BLaER1 (cell line): ENCODE measurements at regions not wholly inside any gene's neighbourhood (a gene's known extent, or its start where the extent isn't known, plus 50 kb on each side); places are given as distances from the start of the nearest gene placed in this dataset.
"Not testable (repeated sequence)": the region's sequence is repeated elsewhere in the genome, so short reads cannot be mapped to it uniquely, and the experiment has no call there.

ENCODE experiments used
- H3K27ac ChIP-seq: shearing (Covaris generic); formaldehyde crosslinking; 2 replicates; pipeline ENCODE4 v1.8.1; 2022
- H3K27me3 ChIP-seq: shearing (Covaris generic); formaldehyde crosslinking; 2 replicates; pipeline ENCODE4 v1.8.1; 2022
- H3K36me3 ChIP-seq: shearing (Covaris generic); formaldehyde crosslinking; 2 replicates; pipeline ENCODE4 v1.8.1; 2022
- H3K4me1 ChIP-seq: shearing (Covaris generic); formaldehyde crosslinking; 2 replicates; pipeline ENCODE4 v1.8.1; 2022
- H3K4me2 ChIP-seq: shearing (Covaris generic); formaldehyde crosslinking; 2 replicates; pipeline ENCODE4 v1.8.1; 2022
- H3K4me3 ChIP-seq: shearing (Covaris generic); formaldehyde crosslinking; 2 replicates; pipeline ENCODE4 v1.8.1; 2022
- H3K9ac ChIP-seq: shearing (Covaris generic); formaldehyde crosslinking; 2 replicates; pipeline ENCODE4 v1.8.1; 2022
- H3K9me3 ChIP-seq: shearing (Covaris generic); formaldehyde crosslinking; 2 replicates; pipeline ENCODE4 v1.8.1; 2022
- H4K20me1 ChIP-seq: shearing (Covaris generic); formaldehyde crosslinking; 2 replicates; pipeline ENCODE4 v1.8.1; 2022
- Cebpa-rat ChIP-seq: shearing (Covaris generic); IDR thresholded peaks from 2 replicates; pipeline ENCODE4 v1.8.1; 2022

DNA sequence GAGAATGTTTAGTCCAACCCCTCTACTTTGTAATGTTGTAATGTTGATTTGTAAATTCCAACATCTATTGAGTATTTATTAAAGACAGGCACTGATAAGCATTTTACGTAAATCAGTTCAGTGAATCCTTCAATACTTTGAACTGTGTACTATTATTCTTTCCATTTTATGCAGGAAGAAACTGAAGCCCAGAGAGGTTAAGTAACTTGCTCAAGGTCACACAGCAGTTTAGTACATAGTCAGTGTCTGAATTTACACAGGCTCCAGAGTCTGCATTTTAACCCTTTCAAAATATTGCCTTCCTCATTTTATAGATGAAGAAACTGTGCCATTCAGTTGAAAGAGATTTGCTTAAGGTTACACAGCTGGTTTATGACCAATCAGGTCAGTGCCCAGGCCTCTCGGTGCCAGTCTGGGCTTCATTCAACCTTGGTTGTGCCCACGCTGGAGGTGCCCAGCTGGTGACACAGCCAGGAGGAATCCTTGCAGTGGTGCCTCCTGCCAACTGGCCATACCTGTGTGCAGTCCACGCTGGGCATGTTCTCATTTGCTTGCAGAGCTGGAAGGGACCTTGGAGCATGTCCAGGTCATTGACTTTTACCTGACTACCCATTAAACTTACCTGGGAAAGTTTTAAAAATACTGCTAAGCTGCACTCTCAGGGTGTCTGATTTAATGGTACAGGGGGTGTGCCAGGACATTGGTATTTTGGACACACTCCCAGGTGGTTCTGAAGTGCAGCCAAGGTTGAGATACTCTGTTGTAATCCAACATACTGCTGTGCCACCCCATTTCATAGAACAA lies 74.3 kb upstream of the CYRIA start:
- H3K4me1 ChIP-seq: no peaks in the 10 kb centered on the region
- H3K9me3 ChIP-seq: no peaks in the 10 kb centered on the region
- H4K20me1 ChIP-seq: no peaks in the 10 kb centered on the region

GRCh38 chr2:16738361-16739225 lies 73.0 kb upstream of the CYRIA start:
- no peak for TF ChIP-seq Cebpa-rat
- Histone ChIP-seq H3K36me3 (no peaks in the 10 kb centered on the region), H3K4me3 (no peak overlapping the region), H3K4me2 (no peak overlapping the region), H3K9me3 (no peaks in the 10 kb centered on the region), H4K20me1 (no peaks in the 10 kb centered on the region), H3K27ac (no peak overlapping the region), H3K9ac (no peak overlapping the region), H3K4me1 (no peaks in the 10 kb centered on the region), H3K27me3 (no peaks in the 10 kb centered on the region)

More for the DNA sequence above, 74.3 kb upstream of the CYRIA start:
- Histone ChIP-seq H3K36me3 (no peaks in the 10 kb centered on the region), H3K27me3 (no peaks in the 10 kb centered on the region), H3K4me2 (no peak overlapping the region), H3K27ac (no peak overlapping the region), H3K4me3 (no peak overlapping the region), H3K9ac (no peak overlapping the region)
- TF ChIP-seq Cebpa-rat: no peak

- Histone ChIP-seq H4K20me1 (no peaks in the 10 kb centered on the region), H3K9me3 (no peaks in the 10 kb centered on the region), H3K4me3 (no peak overlapping the region), H3K36me3 (no peaks in the 10 kb centered on the region), H3K27ac (no peak overlapping the region), H3K4me1 (no peaks in the 10 kb centered on the region), H3K4me2 (no peak overlapping the region), H3K9ac (no peak overlapping the region), H3K27me3 (no peaks in the 10 kb centered on the region)
- no peak for TF ChIP-seq Cebpa-rat
Observed at GRCh38 chr2:16737812-16738211, 72.2 kb upstream of the CYRIA start.

GRCh38 chr2:16736633-16737032 lies 71.0 kb upstream of the CYRIA start:
- no peaks in the 10 kb centered on the region for H3K4me1 ChIP-seq
- no peak overlapping the region for H3K9ac ChIP-seq
- no peaks in the 10 kb centered on the region for H3K9me3 ChIP-seq
- no peak overlapping the region for H3K27ac ChIP-seq
- H3K36me3 ChIP-seq: no peaks in the 10 kb centered on the region
- H4K20me1 ChIP-seq: no peaks in the 10 kb centered on the region
- no peak overlapping the region for H3K4me2 ChIP-seq
- no peaks in the 10 kb centered on the region for H3K27me3 ChIP-seq
- no peak for TF ChIP-seq Cebpa-rat
- H3K4me3 ChIP-seq: no peak overlapping the region

GRCh38 chr2:16729335-16729734 lies 63.7 kb upstream of the CYRIA start:
- Histone ChIP-seq H3K9ac (no peak overlapping the region), H3K4me2 (peak overlapping the region; percentile 29), H3K4me3 (no peak overlapping the region)

GRCh38 chr2:16728351-16729136 lies 62.9 kb upstream of the CYRIA start:
- no peak overlapping the region for H3K4me3 ChIP-seq
- H3K4me1 ChIP-seq: peaks cover 24% of the 10 kb centered on the region
- H3K9ac ChIP-seq: no peak overlapping the region
- no peaks in the 10 kb centered on the region for H4K20me1 ChIP-seq
- H3K27me3 ChIP-seq: no peaks in the 10 kb centered on the region
- no peaks in the 10 kb centered on the region for H3K36me3 ChIP-seq
- H3K4me2 ChIP-seq: peak overlapping the region; percentile 29
- no peak for TF ChIP-seq Cebpa-rat
- no peaks in the 10 kb centered on the region; the same call in 1 of the 2 replicates for H3K9me3 ChIP-seq
- no peak overlapping the region for H3K27ac ChIP-seq

More at GRCh38 chr2:16729335-16729734, 63.7 kb upstream of the CYRIA start:
- Histone ChIP-seq H3K9me3 (no peaks in the 10 kb centered on the region; the same call in 1 of the 2 replicates), H3K4me1 (peaks cover 24% of the 10 kb centered on the region), H3K36me3 (no peaks in the 10 kb centered on the region), H3K27me3 (no peaks in the 10 kb centered on the region), H3K27ac (no peak overlapping the region), H4K20me1 (no peaks in the 10 kb centered on the region)
- TF ChIP-seq Cebpa-rat: no peak

DNA sequence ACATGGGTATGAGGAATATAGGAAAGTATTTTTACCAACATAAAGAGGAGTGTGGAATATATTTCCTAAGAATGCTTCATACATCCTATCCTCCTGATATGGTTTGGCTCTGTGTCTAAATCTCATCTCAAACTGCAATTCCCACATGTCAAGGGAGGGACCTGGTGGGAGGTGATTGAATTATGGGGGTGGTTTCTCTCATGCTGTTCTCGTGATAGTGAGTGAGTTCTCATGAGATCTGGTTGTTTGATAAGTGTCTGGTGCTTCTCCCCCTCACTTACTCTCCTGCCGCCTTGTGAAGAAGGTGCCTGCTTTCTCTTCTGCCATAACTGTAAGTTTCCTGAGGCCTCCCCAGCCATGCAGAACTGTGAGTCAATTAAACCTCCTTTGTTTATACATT lies 62.2 kb upstream of the CYRIA start:
- not testable (repeated sequence) for H3K4me3 ChIP-seq, H4K20me1 ChIP-seq, H3K36me3 ChIP-seq

GRCh38 chr2:16727256-16727655 lies 61.6 kb upstream of the CYRIA start:
- H3K36me3 ChIP-seq: no peaks in the 10 kb centered on the region
- no peak for TF ChIP-seq Cebpa-rat

More for the DNA sequence above, 62.2 kb upstream of the CYRIA start:
- H3K9me3 ChIP-seq, H3K27ac ChIP-seq, H3K4me2 ChIP-seq, H3K27me3 ChIP-seq, H3K9ac ChIP-seq: not testable (repeated sequence)
- H3K4me1 ChIP-seq: peaks cover 24% of the 10 kb centered on the region

DNA sequence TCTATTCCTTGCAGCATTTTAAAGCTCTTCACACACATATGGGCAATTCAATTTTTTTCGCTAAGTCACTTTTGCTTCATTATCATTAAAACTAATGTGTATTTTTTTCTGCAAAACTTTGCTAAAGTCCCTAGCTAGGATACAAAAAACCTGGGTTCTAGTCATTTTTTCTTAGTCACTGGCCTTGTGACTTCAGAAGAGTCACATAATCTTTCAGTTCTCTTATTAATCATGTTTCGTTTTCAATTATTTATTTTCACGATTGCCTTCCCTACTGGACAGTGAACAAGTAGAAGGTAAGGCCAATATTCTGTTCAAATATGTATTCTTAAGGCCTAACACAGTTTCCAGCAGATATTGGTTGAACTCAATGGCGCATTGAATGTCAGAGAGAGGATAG lies 60.9 kb upstream of the CYRIA start:
- peaks cover 24% of the 10 kb centered on the region for H3K4me1 ChIP-seq
- H3K9me3 ChIP-seq: no peaks in the 10 kb centered on the region; the same call in 1 of the 2 replicates
- H3K27me3 ChIP-seq: no peaks in the 10 kb centered on the region
- no peak overlapping the region for H3K4me2 ChIP-seq
- H3K27ac ChIP-seq: no peak overlapping the region
- no peaks in the 10 kb centered on the region for H3K36me3 ChIP-seq
- no peak overlapping the region for H3K9ac ChIP-seq
- H3K4me3 ChIP-seq: no peak overlapping the region
- H4K20me1 ChIP-seq: no peaks in the 10 kb centered on the region
- no peak for TF ChIP-seq Cebpa-rat

More at GRCh38 chr2:16727256-16727655, 61.6 kb upstream of the CYRIA start:
- no peaks in the 10 kb centered on the region for H4K20me1 ChIP-seq
- no peak overlapping the region for H3K9ac ChIP-seq
- peaks cover 24% of the 10 kb centered on the region for H3K4me1 ChIP-seq
- H3K27ac ChIP-seq: no peak overlapping the region
- no peak overlapping the region for H3K4me3 ChIP-seq
- H3K9me3 ChIP-seq: no peaks in the 10 kb centered on the region; the same call in 1 of the 2 replicates
- H3K27me3 ChIP-seq: no peaks in the 10 kb centered on the region
- H3K4me2 ChIP-seq: no peak overlapping the region
